HG03103 (cell line): ENCODE measurements at regions not wholly inside any gene's neighbourhood (a gene's known extent, or its start where the extent isn't known, plus 50 kb on each side); places are given as distances from the start of the nearest gene placed in this dataset.
"Not testable (repeated sequence)": the region's sequence is repeated elsewhere in the genome, so short reads cannot be mapped to it uniquely, and the experiment has no call there.

Experiments
- ATAC-seq: cut with Tn5 transposase; IDR thresholded peaks from one replicate; pipeline ENCODE4 v1.9.1; 2021; ENCODE audit warnings: low read depth; ENCODE audit not compliant: unreplicated experiment

- ATAC-seq = no peak
Observed at GRCh38 chr6:85135376-85136094, 314.3 kb upstream of the NT5E start.

GRCh38 chr6:85134172-85134571 lies 315.7 kb upstream of the NT5E start:
- no peak for ATAC-seq

- ATAC-seq = no peak
Observed at GRCh38 chr6:85132091-85132490, 317.8 kb upstream of the NT5E start.

GRCh38 chr6:85130743-85131142 lies 319.1 kb upstream of the NT5E start:
- ATAC-seq = no peak

- no peak for ATAC-seq
Observed at GRCh38 chr6:85129881-85130280, 320.0 kb upstream of the NT5E start.

GRCh38 chr6:85128781-85129180 lies 321.1 kb upstream of the NT5E start:
- ATAC-seq = no peak

GRCh38 chr6:85128256-85128655 lies 321.6 kb upstream of the NT5E start:
- not testable (repeated sequence) for ATAC-seq

GRCh38 chr6:85127696-85128243 lies 322.1 kb upstream of the NT5E start:
- ATAC-seq = no peak

- ATAC-seq = no peak
Observed at GRCh38 chr6:85127168-85127498, 322.8 kb upstream of the NT5E start.

- ATAC-seq = peak; percentile 67
Observed at GRCh38 chr6:85126485-85127167, 323.3 kb upstream of the NT5E start.

GRCh38 chr6:85125526-85125925 lies 324.4 kb upstream of the NT5E start:
- ATAC-seq = no peak

GRCh38 chr6:85124472-85125354 lies 325.2 kb upstream of the NT5E start:
- ATAC-seq = no peak

GRCh38 chr6:85121158-85121557 lies 328.7 kb upstream of the NT5E start:
- no peak for ATAC-seq

GRCh38 chr6:85118652-85119235 lies 331.1 kb upstream of the NT5E start:
- ATAC-seq = no peak

- ATAC-seq = no peak
Observed at GRCh38 chr6:85118233-85118632, 331.6 kb upstream of the NT5E start.

- ATAC-seq = no peak
Observed at GRCh38 chr6:85116475-85116874, 333.4 kb upstream of the NT5E start.

- no peak for ATAC-seq
Observed at GRCh38 chr6:85115876-85116275, 334.0 kb upstream of the NT5E start.

- no peak for ATAC-seq
Observed at GRCh38 chr6:85115376-85115775, 334.5 kb upstream of the NT5E start.

GRCh38 chr6:85114581-85114935 lies 335.3 kb upstream of the NT5E start:
- ATAC-seq = no peak

GRCh38 chr6:85113934-85114580 lies 335.8 kb upstream of the NT5E start:
- ATAC-seq = no peak
